COR-L47 (cell line): ENCODE measurements at regions not wholly inside any gene's neighbourhood (a gene's known extent, or its start where the extent isn't known, plus 50 kb on each side); places are given as distances from the start of the nearest gene placed in this dataset.

Experiments
- DNase-seq: peaks from one replicate; lab custom pipeline; 2025; lab: John Stamatoyannopoulos, UW

- DNase-seq, result no peak
These were observed 1558.9 kb downstream of the FAM181B start for GRCh38 chr11:81174646-81175330.

GRCh38 chr11:81165164-81165563 is 1568.5 kb downstream of the FAM181B start:
- DNase-seq, result no peak

DNA sequence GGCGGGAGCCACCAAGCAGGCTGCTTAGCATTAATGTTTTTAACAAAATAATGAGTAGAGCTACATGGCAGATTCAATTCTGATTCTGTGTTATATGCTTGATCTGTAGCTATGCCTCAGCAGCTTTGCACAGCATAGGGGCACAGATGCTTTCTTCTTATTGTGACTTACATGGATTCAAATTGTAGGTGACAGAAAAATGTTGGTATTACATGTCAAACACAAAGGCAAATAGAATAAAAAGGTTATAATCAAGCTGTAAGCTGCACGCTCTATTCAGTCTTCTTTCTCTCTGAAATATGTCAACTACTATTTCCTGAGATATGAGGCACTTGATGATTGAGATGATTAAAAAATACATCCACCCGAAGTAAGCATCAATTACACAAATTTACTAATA is 1573.8 kb downstream of the FAM181B start:
- DNase-seq, result no peak

GRCh38 chr11:81135570-81135969 is 1598.1 kb downstream of the FAM181B start:
- no peak for DNase-seq

DNA sequence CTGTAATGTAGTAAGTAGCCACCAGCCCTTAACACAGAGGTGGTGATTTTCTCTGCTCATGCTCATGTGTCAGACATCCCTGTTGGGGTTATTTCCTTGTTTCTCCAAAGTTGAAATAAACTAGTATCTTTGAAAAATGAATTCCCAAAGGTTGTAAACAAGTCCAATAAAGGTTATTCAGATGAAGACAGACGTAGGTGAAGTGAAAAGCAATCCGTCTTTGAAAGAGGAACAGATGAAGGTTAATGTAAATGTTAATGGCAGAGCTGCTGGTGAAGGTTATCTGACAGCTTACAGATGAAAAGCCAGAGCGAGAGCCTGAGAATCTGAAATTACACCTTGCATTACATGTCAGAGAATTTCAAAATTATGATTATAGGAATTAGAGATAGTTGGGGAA is 1604.0 kb downstream of the FAM181B start:
- DNase-seq, result no peak

DNA sequence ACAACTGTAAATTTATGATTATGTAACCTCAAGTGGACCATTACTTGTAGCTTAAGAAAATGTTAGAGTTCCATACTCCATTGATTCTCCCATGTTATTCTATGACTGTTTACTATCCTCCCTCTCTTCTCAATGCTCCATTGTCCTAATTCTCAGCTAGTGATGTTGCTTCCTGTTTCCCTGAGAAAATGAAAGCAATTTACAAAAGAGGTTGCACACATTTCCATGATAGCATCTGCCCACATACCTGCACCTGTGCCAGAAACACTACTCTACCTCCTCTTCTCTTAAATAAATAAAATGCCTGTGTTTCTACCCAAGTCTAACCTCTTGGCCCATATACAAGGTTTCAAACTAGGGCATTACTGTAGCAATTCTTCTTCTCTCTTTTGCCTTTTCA is 1620.9 kb downstream of the FAM181B start:
- DNase-seq, result no peak

DNA sequence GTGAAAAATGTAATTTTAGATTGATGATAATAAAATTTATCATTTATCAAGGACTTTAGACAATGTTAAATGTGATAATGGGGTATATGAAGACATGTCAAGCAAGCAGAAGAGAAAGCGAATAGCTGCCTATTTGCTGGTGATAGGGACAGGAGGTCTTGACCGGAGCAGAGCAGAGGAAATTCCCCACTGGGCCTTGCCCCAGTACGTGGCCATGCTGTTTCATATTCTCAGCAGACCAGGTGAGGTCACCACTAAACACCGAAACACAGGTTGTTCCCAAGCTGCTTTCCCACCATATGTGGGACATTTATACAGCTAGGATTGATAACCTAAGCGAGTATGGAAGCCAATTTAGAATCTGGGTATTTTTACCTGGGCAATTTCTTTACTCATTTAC is 1629.6 kb downstream of the FAM181B start:
- no peak for DNase-seq

- DNase-seq, result no peak
These were observed 1635.2 kb downstream of the FAM181B start for GRCh38 chr11:81098471-81098870.

- DNase-seq, result no peak
These were observed 1641.1 kb downstream of the FAM181B start for GRCh38 chr11:81092522-81092921.

GRCh38 chr11:81089242-81089641 is 1644.4 kb downstream of the FAM181B start:
- no peak for DNase-seq

DNA sequence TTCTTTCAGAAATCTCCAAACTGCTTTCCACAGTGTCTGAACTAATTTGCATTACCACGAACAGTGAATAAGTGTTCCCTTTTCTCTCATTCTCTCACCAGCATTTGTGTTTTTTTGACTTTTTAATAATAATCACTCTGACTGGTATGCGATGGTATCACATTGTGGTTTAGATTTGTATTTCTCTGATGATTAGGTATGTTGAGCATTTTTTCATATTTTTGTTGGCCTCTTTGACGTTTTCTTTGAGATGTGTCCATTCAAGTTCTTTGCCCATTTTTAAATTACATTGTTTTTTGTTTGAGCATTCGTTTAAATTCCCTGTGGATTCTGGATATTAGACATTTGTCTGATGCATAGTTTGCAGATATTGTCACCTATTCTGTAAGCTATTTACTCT is 1639.6 kb upstream of the TENM4 start:
- no peak for DNase-seq

- no peak for DNase-seq
These were observed 1631.4 kb upstream of the TENM4 start for GRCh38 chr11:81072273-81072672.

GRCh38 chr11:81071606-81072005 is 1630.8 kb upstream of the TENM4 start:
- DNase-seq, result no peak

GRCh38 chr11:81070948-81071347 is 1630.1 kb upstream of the TENM4 start:
- no peak for DNase-seq

DNA sequence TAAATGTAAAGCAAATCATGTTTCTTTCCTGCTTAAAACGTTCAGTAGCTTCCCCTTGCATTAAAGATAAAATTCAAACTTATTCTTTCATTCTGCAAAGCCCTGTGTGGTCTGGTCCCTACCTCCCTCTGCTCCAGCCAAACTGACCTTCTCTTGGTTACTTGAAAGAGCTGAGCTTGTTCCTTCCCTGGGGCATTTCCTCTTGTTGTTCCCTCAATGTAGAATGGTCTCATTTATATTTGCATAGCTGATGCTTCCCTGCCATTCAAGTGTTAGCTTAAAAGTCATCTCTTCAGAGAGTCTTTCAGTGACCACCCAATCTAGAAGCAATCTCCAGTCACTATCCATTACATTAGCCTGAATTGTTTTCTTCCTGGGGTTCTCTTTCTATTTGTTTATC is 1618.5 kb upstream of the TENM4 start:
- no peak for DNase-seq

DNA sequence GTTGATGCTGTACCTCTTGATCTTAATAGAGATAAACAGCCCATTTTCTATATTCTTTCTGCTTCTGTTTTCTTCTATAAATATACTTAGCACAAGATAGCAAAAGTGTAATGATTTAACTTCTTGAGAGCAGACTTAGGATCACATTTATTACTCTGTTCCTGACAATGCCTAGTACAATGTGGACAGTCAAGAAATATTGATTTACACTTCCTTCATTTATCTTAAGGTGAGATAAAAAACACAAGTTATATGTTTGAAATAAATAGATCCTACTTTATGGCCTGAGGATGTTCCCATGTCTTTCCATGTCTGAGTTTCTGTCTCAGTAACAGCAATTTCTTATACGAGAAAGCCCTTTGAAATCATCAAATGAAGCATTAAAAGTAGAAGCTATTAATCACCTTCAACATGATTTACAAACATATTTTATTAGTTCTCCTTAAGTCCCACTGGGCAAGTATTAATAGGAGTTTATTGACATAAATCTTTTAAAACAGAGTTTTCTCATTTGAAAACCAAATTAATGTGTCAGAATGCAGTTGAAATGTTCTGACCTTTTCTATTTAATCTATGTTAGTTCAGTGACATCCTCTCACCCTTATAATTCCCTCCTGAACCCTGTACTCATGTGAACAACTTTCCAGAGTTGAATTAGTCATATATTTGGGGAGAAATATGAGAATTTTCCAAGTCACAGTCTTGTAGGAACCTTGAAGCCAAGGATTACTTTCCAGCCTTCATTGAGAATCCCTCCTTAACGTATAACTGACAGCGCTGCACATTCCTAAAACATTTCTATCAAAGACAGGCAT is 1611.7 kb upstream of the TENM4 start:
- no peak for DNase-seq

DNA sequence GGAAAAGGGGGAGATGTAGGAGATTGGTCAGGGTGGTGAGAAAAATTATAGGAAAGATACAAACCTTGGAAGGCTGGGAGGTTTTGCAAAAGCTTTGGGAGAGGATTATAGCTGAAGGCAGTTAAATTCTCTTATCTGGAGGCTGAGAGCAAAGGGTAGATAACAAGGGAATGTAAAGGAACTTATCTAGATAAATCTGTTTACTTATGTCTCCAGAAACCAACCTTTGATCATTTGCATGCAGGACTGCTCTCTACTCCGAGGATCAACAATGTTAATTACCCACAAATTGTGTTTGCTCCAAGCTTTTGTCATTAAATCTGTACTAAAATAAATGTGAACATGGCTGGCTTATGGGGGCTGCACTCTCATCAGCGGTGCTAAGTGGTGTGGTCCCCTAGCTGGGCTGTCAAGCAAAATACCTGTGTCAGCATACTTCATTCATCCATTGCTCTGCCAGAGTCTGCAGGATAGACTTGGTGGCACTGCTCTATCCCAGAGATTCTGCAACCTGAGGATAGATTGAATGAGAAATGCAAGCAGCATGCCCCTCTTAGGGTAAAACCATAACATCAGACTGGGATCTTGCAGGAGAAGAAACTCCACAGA is 1599.2 kb upstream of the TENM4 start:
- no peak for DNase-seq

DNA sequence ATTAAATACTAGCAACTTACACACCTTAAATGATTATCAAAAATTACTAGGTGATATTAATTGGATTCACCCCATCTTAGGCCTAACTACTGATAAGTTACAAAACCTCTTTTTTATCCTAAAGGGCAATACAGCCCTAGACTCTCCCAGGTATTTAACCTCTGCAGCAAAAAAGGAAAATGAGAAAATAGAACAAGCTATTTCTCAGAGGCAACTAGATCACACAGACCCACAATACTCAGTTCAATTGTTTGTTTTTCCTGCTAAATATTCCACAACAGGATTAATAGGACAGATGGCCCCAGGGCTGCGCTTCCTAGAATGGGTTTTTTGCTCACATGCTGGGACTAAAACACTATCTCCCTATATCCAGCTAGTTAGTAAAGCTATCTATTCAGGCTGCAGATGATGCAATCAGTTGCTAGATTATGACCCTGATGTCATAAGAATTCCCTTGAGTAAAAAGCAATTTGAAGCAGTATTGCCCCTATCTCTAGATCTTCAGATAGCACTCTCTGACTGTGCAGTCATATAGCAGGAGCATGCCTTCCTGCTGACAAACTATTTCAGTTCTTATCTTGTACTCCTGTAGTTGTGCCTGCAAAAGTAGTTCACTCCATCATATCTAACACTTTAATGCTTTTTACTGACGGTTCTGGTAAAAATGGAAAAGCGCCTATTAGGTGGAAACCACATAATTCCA is 1595.5 kb upstream of the TENM4 start:
- no peak for DNase-seq

- DNase-seq, result no peak
These were observed 1593.1 kb upstream of the TENM4 start for GRCh38 chr11:81033779-81034540.

- no peak for DNase-seq
These were observed 1592.1 kb upstream of the TENM4 start for GRCh38 chr11:81032906-81033305.

DNA sequence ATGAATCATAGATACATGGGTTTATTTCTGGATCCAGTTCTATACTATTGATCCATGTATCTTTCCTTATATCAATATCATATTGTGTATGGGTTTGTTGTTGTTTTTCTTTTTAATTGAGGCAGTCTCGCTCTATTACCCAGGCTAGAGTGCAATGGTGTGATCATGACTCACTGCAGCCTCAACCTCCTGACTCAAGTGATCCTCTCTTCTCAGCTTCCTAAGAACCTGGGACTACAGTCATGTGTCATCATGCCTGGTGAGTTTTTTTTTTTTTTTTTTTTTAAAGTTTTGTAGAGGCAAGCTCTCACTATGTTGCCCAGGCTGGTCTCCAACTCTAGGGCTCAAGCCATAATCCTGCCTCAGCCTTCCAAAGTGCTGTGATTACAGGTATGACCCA is 1589.4 kb upstream of the TENM4 start:
- DNase-seq, result no peak

DNA sequence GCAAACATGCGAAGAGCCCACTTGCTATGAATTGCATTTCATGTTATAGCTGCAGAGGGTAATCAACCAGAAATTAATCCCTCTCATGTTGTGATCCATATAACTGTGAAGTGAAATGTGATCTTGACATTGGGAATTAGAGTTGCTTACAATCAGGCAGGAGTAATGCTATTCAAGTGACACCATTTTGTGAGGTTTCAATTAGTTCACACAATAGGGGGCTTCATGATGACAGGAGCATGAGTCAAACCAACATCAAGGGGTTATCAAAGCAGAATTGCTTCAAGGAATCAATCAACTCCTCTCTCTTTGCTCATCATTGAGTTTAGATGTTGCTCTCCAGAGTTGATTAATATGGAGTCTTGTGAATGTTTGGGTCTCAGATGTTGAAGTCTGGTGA is 1585.2 kb upstream of the TENM4 start:
- DNase-seq, result no peak
